AG04449 (cell line): ENCODE measurements at regions not wholly inside any gene's neighbourhood (a gene's known extent, or its start where the extent isn't known, plus 50 kb on each side); places are given as distances from the start of the nearest gene placed in this dataset.

Source experiments
- CTCF ChIA-PET: fragments of 350-600 bp; formaldehyde crosslinking; extraction: SDS; loops from one replicate; lab custom pipeline; 2021; ENCODE audit warnings: antibody characterized with exemption; lab: Yijun Ruan, JAX
- POLR2A ChIA-PET: fragments of 400-600, 350-600 bp; formaldehyde crosslinking; extraction: SDS; loops from one replicate; lab custom pipeline; 2020; ENCODE audit warnings: antibody characterized with exemption, inconsistent platforms; lab: Yijun Ruan, JAX
- DNase-seq: peaks from one replicate; pipeline ENCODE4 v3.0.0-alpha.2; 2010; ENCODE audit warnings: low read depth, low spot score
- H3K4me3 ChIP-seq: 2 replicates; pipeline ENCODE4 v1.5.1; 2011; ENCODE audit warnings: low read depth, mild to moderate bottlenecking, control low read depth, low read length
- CTCF ChIP-seq: IDR thresholded peaks from one replicate; pipeline ENCODE4 v1.5.1; 2011; ENCODE audit warnings: mild to moderate bottlenecking, moderate library complexity, low read length, control low read depth, inconsistent platforms; ENCODE audit not compliant: insufficient read depth; ENCODE audit errors: missing control alignments

- no peak for DNase-seq
- ChIA-PET POLR2A (no interaction called here), CTCF (interaction anchor here (0.6 to 4.2 kb wide), 15 partner anchors 8 to 497 kb away, joined by 3 to 26 read pairs (median 5); partner anchors contain the start of gene PRSS48)
- no peak overlapping the region for H3K4me3 ChIP-seq
- TF ChIP-seq CTCF, result no peak
Measured at GRCh38 chr4:151611960-151612359, 148.8 kb downstream of the GATB start.

GRCh38 chr4:151613290-151613689 is 147.5 kb downstream of the GATB start:
- DNase-seq, result no peak
- H3K4me3 ChIP-seq, result no peak overlapping the region
- ChIA-PET CTCF (interaction anchor here (0.6 to 4.2 kb wide), 14 partner anchors 9 to 496 kb away, joined by 3 to 26 read pairs (median 4); no protein-coding TSS in a partner anchor), POLR2A (no interaction called here)
- no peak for TF ChIP-seq CTCF

GRCh38 chr4:151614561-151614960 is 146.2 kb downstream of the GATB start:
- CTCF ChIA-PET, result interaction anchor here (0.9 to 4.2 kb wide), 8 partner anchors 11 to 497 kb away, joined by 3 to 26 read pairs (median 10); partner anchors contain the start of gene PRSS48
- POLR2A ChIA-PET, result no interaction called here
- TF ChIP-seq CTCF, result no peak
- no peak for DNase-seq
- H3K4me3 ChIP-seq, result no peak overlapping the region

GRCh38 chr4:151618858-151619257 is 141.9 kb downstream of the GATB start:
- H3K4me3 ChIP-seq, result no peak overlapping the region
- ChIA-PET POLR2A (no interaction called here), CTCF (interaction anchor here (1.6 to 2.0 kb wide), 2 partner anchors 9 to 12 kb away, joined by 5 read pairs; no protein-coding TSS in a partner anchor)
- TF ChIP-seq CTCF, result no peak
- no peak for DNase-seq

- no peak for DNase-seq
- TF ChIP-seq CTCF, result no peak
- ChIA-PET POLR2A (no interaction called here), CTCF (interaction anchor here (0.9 to 2.0 kb wide), 2 partner anchors 9 to 10 kb away, joined by 3 to 5 read pairs; no protein-coding TSS in a partner anchor)
- no peak overlapping the region for H3K4me3 ChIP-seq
Measured at GRCh38 chr4:151620066-151620465, 140.7 kb downstream of the GATB start.
